ENCODE measurements at regions not wholly inside any gene's neighbourhood (a gene's known extent, or its start where the extent isn't known, plus 50 kb on each side); places are given as distances from the start of the nearest gene placed in this dataset.

- TF ChIP-seq POLR2A (IDR thresholded peaks at IDR 0.05) (no peak), CTCF (IDR thresholded peaks at IDR 0.05) (no peak)
These were observed 72.1 kb downstream of the GJD2 start for GRCh38 chr15:34682674-34683073.

All from adrenal gland (tissue), 5 donors.